ENCODE measurements at regions not wholly inside any gene's neighbourhood (a gene's known extent, or its start where the extent isn't known, plus 50 kb on each side); places are given as distances from the start of the nearest gene placed in this dataset.
"Not testable (repeated sequence)": the region's sequence is repeated elsewhere in the genome, so short reads cannot be mapped to it uniquely, and the experiment has no call there.

DNA sequence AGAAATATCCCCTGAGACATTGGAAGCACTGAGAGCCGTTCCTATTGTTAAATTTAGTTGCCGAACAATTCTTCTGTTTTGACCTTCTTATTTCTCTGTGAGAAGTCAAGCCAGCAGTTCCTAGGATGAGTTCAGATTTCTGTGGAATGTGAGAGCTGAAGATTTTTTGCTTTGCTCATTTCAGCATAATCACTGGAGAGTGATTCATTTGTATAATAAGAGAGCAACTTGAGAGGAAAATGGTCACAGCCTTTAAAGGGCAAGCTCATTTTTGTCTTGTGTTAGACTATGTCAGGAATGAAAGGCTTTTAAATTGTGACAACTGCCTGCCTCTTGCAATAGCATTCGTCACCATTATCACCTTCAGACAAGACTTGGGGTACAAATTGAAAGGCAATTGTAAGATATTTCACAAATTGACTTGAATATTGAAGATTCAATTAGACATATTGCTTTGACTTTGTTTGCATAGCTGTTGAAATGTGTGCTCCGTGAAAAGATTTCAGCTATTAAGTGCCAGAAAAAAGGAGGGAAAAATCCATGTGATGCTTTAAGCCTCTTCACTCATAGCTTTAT lies 900.0 kb upstream of the GOT2 start:
- Mint-ChIP-seq H3K9me3 (peaks cover 4 to 24% (median 12%) of the 10 kb centered on the region in 6 donors), H3K4me3 (no peak overlapping the region)

DNA sequence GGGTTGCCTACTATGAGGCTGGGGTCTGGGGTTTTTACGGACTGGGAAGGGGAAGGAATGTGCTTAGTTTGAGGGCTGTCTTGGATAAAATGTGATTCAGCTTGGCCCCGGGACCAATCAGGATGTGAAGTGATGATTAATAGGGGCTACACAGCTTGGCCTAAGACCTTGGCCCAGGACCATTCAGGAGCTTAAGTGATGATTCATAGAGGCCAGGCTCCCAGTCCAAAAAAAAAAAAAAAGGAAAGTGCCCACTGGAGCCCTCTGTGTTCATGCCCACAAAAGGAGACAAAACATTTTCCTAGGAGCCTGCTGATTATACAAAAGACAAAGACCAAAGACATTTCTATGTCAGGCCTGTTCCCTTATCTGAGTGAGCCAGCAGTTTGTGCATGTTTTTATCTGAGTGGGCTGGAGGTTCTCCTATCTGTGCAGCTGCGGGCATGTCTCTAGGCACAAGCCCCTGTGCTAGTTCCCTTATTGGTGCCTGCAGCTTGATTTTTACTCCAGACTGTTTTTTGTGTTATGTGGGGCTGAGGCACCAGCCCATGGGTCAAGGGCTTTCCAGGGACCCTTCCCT lies 898.2 kb upstream of the GOT2 start:
- peaks cover 4 to 29% (median 8%) of the 10 kb centered on the region in 6 donors for H3K9me3 Mint-ChIP-seq
- no peak overlapping the region for H3K4me3 Mint-ChIP-seq
- H3K36me3 Mint-ChIP-seq = no peaks in the 10 kb centered on the region
- H3K27me3 Mint-ChIP-seq (ENCODE audit: low read depth in 3 of 3) = no peaks in the 10 kb centered on the region
- H3K27ac Mint-ChIP-seq = no peak overlapping the region
- H3K4me1 Mint-ChIP-seq = no peaks in the 10 kb centered on the region
- no peak for DNase-seq

More for the DNA sequence above, 900.0 kb upstream of the GOT2 start:
- Mint-ChIP-seq H3K27me3 (ENCODE audit: low read depth in 3 of 3) (no peaks in the 10 kb centered on the region), H3K36me3 (no peaks in the 10 kb centered on the region), H3K4me1 (no peaks in the 10 kb centered on the region), H3K27ac (no peak overlapping the region)
- no peak for DNase-seq

DNA sequence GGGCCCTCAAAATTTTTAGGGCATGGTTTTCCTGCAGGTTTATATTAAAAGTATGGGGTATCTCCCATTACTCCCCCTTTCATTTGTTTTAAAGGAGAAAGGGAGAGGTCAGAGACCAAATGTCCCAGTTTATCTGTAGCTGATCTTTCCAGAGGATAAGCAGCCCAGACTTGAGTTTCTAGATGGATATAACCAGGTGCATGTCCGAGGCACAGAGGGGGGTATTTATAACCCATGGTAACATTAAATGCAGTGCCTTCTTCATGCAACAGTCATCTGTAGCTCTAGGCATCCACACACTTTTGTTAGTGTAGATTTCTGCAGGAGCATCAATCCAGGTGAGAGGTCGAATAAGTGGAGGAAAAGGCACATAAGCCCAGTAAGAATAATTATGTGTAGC lies 890.3 kb upstream of the GOT2 start:
- not testable (repeated sequence) for H3K4me3 Mint-ChIP-seq; H3K36me3 Mint-ChIP-seq; H3K27me3 Mint-ChIP-seq (ENCODE audit: low read depth in 3 of 3); DNase-seq; H3K4me1 Mint-ChIP-seq; H3K27ac Mint-ChIP-seq
- H3K9me3 Mint-ChIP-seq = peaks cover 0 to 29% (median 7%) of the 10 kb centered on the region in 6 donors

DNA sequence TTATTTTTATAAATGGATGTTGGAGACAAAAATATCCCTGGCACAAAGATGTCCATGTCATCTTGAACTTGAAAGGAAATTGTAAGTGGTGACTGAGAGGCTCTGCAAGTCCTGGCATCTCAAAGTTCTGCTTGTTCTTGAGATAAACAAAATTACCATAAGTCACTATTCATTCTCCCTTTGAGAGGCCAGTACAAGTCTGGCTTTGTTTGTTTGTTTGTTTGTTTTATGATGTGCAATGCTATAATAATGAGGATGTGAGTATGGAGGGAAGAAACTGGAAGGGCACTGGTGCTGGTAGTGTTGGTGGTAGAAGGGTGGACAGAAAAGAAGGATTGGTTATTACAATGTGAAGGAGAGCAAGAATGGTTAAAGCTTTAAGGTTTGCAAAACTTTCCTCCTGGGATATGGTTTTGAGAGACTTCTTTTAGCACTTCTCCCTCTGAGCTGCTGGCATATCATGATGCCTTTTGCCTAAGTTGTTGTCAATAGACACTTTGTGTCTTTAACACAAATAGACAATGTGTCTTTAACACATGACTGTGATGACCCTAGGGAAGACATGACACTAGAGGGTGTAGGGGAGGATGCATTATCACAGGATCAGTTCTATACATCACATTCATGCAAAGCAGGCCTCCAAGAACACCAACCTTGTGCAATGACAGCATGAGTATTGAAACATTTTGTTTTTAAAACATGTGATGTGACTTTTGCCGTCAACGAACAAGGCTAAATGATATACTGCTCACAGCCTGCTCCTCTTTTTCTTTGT lies 880.5 kb upstream of the GOT2 start:
- Mint-ChIP-seq H3K9me3 (peaks cover 2 to 29% (median 11%) of the 10 kb centered on the region in 6 donors), H3K4me3 (no peak overlapping the region), H3K4me1 (no peaks in the 10 kb centered on the region), H3K27me3 (ENCODE audit: low read depth in 3 of 3) (peaks cover 0 to 2% (median 0%) of the 10 kb centered on the region in 3 donors), H3K36me3 (no peaks in the 10 kb centered on the region), H3K27ac (no peak overlapping the region)
- DNase-seq = no peak

DNA sequence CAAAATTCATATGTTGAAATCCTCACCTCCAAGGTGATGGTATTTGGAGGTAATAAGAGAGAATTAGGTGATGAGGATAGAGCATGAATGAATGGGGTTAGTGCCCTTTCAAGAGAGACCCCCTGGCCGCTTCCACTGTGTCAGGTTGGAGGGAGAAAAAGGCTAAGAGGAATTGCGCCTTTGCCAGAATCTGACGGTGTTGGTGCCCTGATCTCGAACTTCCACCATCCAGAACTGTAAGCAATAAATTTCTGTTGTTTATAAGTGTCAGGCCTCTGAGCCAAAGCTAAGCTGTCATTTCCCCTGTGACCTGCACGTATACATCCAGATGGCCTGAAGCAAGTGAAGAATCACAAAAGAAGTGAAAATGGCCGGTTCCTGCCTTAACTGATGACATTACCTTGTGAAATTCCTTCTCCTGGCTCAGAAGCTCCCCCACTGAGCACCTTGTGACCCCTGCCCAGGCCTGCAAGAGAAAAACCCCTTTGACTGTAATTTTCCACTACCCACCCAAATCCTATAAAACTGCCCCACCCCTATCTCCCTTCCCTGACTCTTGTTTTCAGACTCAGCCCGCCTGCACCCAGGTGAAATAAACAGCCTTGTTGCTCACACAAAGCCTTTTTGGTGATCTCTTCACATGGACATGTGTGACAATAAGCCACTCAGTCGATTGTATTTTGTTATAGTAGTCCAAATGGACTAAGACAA lies 878.9 kb upstream of the GOT2 start:
- not testable (repeated sequence) for H3K27me3 Mint-ChIP-seq (ENCODE audit: low read depth in 3 of 3); H3K27ac Mint-ChIP-seq; H3K36me3 Mint-ChIP-seq; DNase-seq; H3K4me1 Mint-ChIP-seq; H3K4me3 Mint-ChIP-seq
- H3K9me3 Mint-ChIP-seq = peaks cover 2 to 25% (median 12%) of the 10 kb centered on the region in 6 donors

DNA sequence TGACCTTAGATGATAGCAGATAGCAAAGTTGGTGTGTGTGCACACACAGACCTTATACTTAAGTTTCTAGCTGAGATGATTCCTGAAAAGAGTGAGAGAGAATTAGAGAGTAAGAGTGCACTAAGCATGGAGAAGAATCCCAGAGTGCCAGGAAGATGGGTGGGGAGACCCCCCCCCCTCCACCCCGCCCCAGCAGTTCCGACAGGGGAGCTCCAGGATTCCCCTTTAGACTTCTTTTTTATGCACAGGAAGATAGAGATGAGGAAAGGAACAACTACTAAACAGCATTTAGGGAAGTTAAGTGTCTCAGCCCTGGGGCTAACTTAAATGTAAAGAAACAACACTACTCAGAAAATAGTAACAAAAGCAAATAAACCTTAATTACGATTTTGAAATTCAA lies 878.0 kb upstream of the GOT2 start:
- H3K9me3 Mint-ChIP-seq = peaks cover 2 to 24% (median 14%) of the 10 kb centered on the region in 6 donors
- no peaks in the 10 kb centered on the region for H3K36me3 Mint-ChIP-seq
- H3K4me3 Mint-ChIP-seq = no peak overlapping the region
- peaks cover 0 to 2% (median 0%) of the 10 kb centered on the region in 3 donors for H3K27me3 Mint-ChIP-seq (ENCODE audit: low read depth in 3 of 3)
- no peak for DNase-seq
- no peaks in the 10 kb centered on the region for H3K4me1 Mint-ChIP-seq
- no peak overlapping the region for H3K27ac Mint-ChIP-seq

DNA sequence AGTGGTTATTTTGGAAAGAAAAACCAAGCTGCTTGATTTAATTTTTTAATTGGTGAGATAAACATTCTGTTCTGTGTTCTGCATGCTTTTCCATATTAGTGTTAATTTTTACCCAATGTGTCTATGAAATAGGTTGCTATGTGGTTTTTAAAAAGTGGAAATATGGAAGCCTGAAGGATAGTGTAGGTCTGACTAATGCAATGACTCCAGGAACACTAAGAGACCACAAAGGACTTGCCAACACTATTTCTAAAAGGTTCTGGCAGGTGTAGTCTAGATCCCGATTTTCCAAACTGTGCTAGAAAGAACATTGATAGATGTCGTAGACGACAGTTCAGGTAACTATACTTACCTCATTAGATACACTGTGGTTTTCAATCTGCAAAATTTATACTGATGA lies 877.4 kb upstream of the GOT2 start:
- peaks cover 2 to 18% (median 12%) of the 10 kb centered on the region in 6 donors for H3K9me3 Mint-ChIP-seq
- H3K27ac Mint-ChIP-seq = no peak overlapping the region
- DNase-seq = no peak
- no peak overlapping the region for H3K4me3 Mint-ChIP-seq
- peaks cover 0 to 2% (median 0%) of the 10 kb centered on the region in 3 donors for H3K27me3 Mint-ChIP-seq (ENCODE audit: low read depth in 3 of 3)
- no peaks in the 10 kb centered on the region for H3K4me1 Mint-ChIP-seq
- H3K36me3 Mint-ChIP-seq = no peaks in the 10 kb centered on the region

DNA sequence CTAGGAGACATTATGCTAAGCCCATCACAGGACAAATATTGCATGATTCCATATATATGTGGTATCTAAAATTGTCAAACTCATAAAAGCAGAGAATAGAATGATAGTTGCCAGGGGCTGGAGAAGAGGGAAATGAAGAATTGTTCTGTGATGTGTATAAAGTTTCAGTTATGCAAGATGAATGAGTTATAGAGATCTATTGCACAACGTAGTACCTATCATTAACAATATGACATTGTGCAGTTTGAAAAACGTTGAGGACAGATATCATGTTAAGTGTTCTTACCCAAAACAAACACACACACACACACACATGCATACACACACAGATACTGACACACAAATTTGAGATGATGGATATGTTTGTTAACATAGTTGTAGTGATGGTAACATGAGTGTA lies 871.6 kb upstream of the GOT2 start:
- Mint-ChIP-seq H3K4me1 (no peaks in the 10 kb centered on the region), H3K9me3 (peaks cover 0 to 13% (median 2%) of the 10 kb centered on the region in 6 donors), H3K4me3 (no peak overlapping the region), H3K36me3 (no peaks in the 10 kb centered on the region), H3K27ac (no peak overlapping the region), H3K27me3 (ENCODE audit: low read depth in 3 of 3) (peaks cover 0 to 1% (median 0%) of the 10 kb centered on the region in 3 donors)
- no peak for DNase-seq

DNA sequence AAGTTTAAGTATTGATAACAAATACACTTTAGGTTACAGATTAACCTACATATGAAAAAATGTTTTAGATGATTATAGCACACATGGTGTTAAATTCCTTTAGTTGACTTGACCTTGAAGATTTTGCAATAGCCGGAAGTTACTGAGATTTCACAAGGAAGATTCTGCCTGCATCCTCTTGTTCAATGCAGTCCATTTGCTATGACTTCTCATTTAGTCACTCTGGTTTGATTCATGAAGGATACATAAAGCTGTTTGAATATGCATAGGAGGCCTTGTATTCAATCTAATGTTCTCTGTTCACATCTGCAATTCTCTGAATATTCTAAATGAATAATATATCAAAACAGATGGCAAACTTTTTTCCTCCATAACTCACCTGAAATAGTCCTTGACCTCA lies 870.2 kb upstream of the GOT2 start:
- DNase-seq = no peak
- Mint-ChIP-seq H3K9me3 (peaks cover 0 to 16% (median 2%) of the 10 kb centered on the region in 6 donors), H3K4me1 (no peaks in the 10 kb centered on the region), H3K36me3 (no peaks in the 10 kb centered on the region), H3K4me3 (no peak overlapping the region), H3K27ac (no peak overlapping the region), H3K27me3 (ENCODE audit: low read depth in 3 of 3) (peaks cover 0 to 1% (median 0%) of the 10 kb centered on the region in 3 donors)

DNA sequence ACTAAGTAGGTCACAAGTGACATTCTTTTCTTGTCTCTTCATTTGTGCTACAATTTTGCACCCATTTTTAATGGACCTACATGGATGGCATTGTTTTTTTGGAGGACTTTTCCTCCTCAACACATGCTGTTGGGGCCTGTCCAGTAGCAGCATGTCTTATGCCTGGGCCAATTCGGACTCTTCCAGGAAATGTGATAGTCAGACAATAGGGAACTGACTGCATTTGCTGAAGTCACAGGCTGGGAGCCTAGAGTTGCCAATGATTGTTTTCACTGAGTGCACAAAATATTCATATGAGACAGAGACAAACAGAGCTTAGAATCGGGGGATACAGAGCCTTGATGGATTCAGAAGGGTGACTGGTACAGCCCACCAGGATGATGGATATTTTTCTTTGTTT lies 867.3 kb upstream of the GOT2 start:
- peaks cover 0 to 21% (median 6%) of the 10 kb centered on the region in 6 donors for H3K9me3 Mint-ChIP-seq
- H3K27ac Mint-ChIP-seq = no peak overlapping the region
- H3K4me3 Mint-ChIP-seq = no peak overlapping the region
- DNase-seq = no peak
- H3K27me3 Mint-ChIP-seq (ENCODE audit: low read depth in 3 of 3) = peaks cover 0 to 2% (median 0%) of the 10 kb centered on the region in 3 donors
- H3K36me3 Mint-ChIP-seq = no peaks in the 10 kb centered on the region
- no peaks in the 10 kb centered on the region for H3K4me1 Mint-ChIP-seq

DNA sequence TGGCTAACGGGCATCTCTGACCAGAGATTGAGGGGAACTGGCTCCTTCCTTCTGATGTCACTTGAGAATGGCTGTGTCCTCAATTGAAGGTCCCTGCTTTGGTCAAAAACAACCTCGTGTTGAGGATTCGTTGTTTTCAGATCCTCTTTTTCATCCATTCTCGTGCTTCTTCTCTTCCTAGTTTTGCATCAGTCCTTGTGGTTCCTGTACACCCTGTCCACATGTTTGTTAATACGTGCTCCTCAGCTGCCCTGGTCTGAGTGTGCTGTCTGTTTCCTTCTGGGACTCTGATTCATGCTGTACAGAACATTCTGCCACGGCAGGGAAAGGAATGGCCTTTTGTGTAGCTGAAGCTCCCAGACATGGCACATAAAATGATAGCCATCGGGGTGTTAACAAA lies 863.2 kb upstream of the GOT2 start:
- Mint-ChIP-seq H3K27ac (no peak overlapping the region), H3K27me3 (ENCODE audit: low read depth in 3 of 3) (peaks cover 0 to 1% (median 0%) of the 10 kb centered on the region in 3 donors), H3K9me3 (peaks cover 0 to 29% (median 8%) of the 10 kb centered on the region in 6 donors), H3K36me3 (no peaks in the 10 kb centered on the region), H3K4me3 (no peak overlapping the region), H3K4me1 (no peaks in the 10 kb centered on the region)
- no peak for DNase-seq

DNA sequence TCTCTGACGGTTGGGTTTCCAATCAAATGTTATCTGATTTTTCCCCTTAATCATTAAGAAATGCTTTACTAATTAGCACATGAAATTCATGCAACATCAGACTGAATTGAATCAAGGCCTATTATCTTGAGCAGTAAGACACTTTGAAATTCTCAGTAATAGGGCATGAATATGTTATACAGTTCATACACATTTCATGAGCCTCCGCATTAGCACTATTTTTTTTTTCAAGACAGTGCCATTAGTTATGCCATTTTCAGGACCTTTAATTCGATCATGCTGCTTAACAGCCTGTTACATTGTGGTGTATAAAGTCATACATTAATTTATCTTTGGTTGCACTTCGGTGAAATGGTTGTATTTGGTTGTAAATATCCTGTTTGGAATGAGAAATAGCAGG lies 862.6 kb upstream of the GOT2 start:
- Mint-ChIP-seq H3K4me3 (no peak overlapping the region), H3K27me3 (ENCODE audit: low read depth in 3 of 3) (peaks cover 0 to 1% (median 0%) of the 10 kb centered on the region in 3 donors), H3K4me1 (no peaks in the 10 kb centered on the region), H3K27ac (no peak overlapping the region), H3K36me3 (no peaks in the 10 kb centered on the region), H3K9me3 (peaks cover 0 to 29% (median 10%) of the 10 kb centered on the region in 6 donors)
- no peak for DNase-seq

DNA sequence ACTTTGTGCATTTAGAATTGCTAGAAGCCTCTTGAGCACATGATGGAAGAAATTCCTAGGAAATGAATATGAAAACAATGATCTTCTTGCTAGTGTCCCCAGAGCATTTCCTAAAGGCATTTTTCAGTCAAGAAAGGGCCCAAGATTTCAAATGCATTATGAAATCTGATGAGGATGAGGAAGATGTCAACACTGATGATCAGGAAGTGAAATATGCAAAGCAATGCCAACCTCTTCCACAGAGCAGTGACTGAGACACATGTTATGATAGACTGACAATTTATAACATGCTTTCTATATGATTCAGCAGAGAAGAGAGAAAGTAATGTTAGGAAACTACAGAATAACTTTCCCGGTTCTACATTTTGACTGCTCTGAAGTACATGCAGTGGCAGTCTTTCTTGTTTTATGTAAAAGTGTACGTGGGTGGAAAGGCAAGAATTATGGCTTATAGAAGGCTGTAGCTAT lies 859.1 kb upstream of the GOT2 start:
- Mint-ChIP-seq H3K36me3 (no peaks in the 10 kb centered on the region), H3K27ac (no peak overlapping the region), H3K4me3 (no peak overlapping the region), H3K9me3 (peaks cover 0 to 37% (median 8%) of the 10 kb centered on the region in 6 donors), H3K27me3 (ENCODE audit: low read depth in 3 of 3) (peaks cover 0 to 4% (median 0%) of the 10 kb centered on the region in 3 donors), H3K4me1 (no peaks in the 10 kb centered on the region)
- DNase-seq = no peak

DNA sequence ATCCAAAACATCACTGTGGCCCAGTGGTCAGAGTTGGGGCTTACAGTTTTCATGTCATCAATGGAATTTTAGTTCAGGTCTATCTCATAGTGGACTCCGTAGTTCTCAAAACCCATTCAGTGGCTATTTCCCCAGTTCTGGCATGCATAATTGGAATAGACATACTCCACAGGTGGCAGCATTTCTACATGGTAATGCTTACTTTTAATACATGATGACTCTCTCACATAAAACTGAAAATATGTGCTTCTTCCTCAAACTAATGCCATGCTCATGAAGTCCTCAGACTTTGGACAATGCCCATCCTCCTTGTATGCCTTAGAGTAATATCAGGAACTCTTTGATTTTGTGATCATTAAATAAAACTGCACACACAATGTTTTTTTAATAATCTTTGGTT lies 857.4 kb upstream of the GOT2 start:
- no peaks in the 10 kb centered on the region for H3K36me3 Mint-ChIP-seq
- H3K4me3 Mint-ChIP-seq = no peak overlapping the region
- no peak overlapping the region for H3K27ac Mint-ChIP-seq
- H3K27me3 Mint-ChIP-seq (ENCODE audit: low read depth in 3 of 3) = peaks cover 0 to 3% (median 0%) of the 10 kb centered on the region in 3 donors
- DNase-seq = no peak
- H3K9me3 Mint-ChIP-seq = peaks cover 0 to 39% (median 5%) of the 10 kb centered on the region in 6 donors
- H3K4me1 Mint-ChIP-seq = no peaks in the 10 kb centered on the region
